GM23338 (cell line): ENCODE measurements at regions not wholly inside any gene's neighbourhood (a gene's known extent, or its start where the extent isn't known, plus 50 kb on each side); places are given as distances from the start of the nearest gene placed in this dataset.

Experiments used
- ATAC-seq: fragments of 200-7000 bp; cut with Tn5 transposase; 3 replicates; pipeline ENCODE4 v1.9.1; 2020
- DNase-seq: peaks from one replicate; pipeline ENCODE4 v3.0.0-alpha.2; 2015; ENCODE audit warnings: low spot score
- H2AFZ ChIP-seq: fragments of 200-600 bp; sonication (generic); 2 replicates; pipeline ENCODE4 v1.8.0; 2016; ENCODE audit warnings: antibody characterized with exemption, mild to moderate bottlenecking, moderate library complexity
- H3F3A ChIP-seq: fragments of 200-600 bp; sonication (generic); replicated peaks from 2 replicates; pipeline ENCODE4 v1.8.0; 2017; ENCODE audit warnings: antibody characterized with exemption, mixed run types, low read depth
- H3K27ac ChIP-seq: fragments of 200-600 bp; sonication (generic); 2 replicates; pipeline ENCODE4 v1.6.1; 2016; ENCODE audit warnings: low read depth
- H3K27me3 ChIP-seq: fragments of 200-600 bp; sonication (generic); 2 replicates; pipeline ENCODE4 v1.8.0; 2016; ENCODE audit warnings: mild to moderate bottlenecking, mixed run types, moderate library complexity; ENCODE audit not compliant: insufficient read depth
- H3K36me3 ChIP-seq: fragments of 200-600 bp; sonication (generic); 2 replicates; pipeline ENCODE4 v1.8.0; 2016; ENCODE audit warnings: mild to moderate bottlenecking; ENCODE audit not compliant: insufficient read depth
- H3K4me1 ChIP-seq: fragments of 200-600 bp; sonication (generic); 2 replicates; pipeline ENCODE4 v1.8.0; 2016; ENCODE audit warnings: mild to moderate bottlenecking, moderate library complexity; ENCODE audit not compliant: insufficient read depth
- H3K4me2 ChIP-seq: fragments of 200-600 bp; sonication (generic); 2 replicates; pipeline ENCODE4 v1.7.1; 2017; ENCODE audit warnings: mixed run types
- H3K4me3 ChIP-seq: fragments of 200-600 bp; sonication (generic); 2 replicates; pipeline ENCODE4 v1.6.1; 2016; ENCODE audit warnings: mixed run types
- H3K79me2 ChIP-seq: fragments of 200-600 bp; sonication (generic); replicated peaks from 2 replicates; pipeline ENCODE4 v1.8.0; 2017; ENCODE audit warnings: mild to moderate bottlenecking; ENCODE audit not compliant: insufficient read depth
- H3K9me2 ChIP-seq: fragments of 200-600 bp; sonication (generic); 2 replicates; pipeline ENCODE4 v1.8.0; 2017; ENCODE audit not compliant: insufficient read depth
- H4K20me1 ChIP-seq: fragments of 200-600 bp; sonication (generic); replicated peaks from 2 replicates; pipeline ENCODE4 v1.8.0; 2017; ENCODE audit warnings: mild to moderate bottlenecking; ENCODE audit not compliant: insufficient read depth
- H3K27ac Mint-ChIP-seq: 2 replicates; pipeline ENCODE4 v1.8.0; 2020; ENCODE audit warnings: inconsistent platforms, mild to moderate bottlenecking, moderate library complexity, mixed read lengths
- H3K27me3 Mint-ChIP-seq: 3 replicates; pipeline ENCODE4 v1.8.0; 2022; ENCODE audit warnings: low read depth, mild to moderate bottlenecking, moderate library complexity, mixed read lengths, inconsistent platforms; ENCODE audit not compliant: insufficient read depth, poor library complexity
- H3K36me3 Mint-ChIP-seq: 3 replicates; pipeline ENCODE4 v1.8.0; 2021; ENCODE audit warnings: low read depth, mild to moderate bottlenecking, inconsistent platforms, moderate library complexity, mixed read lengths
- H3K4me1 Mint-ChIP-seq: 3 replicates; pipeline ENCODE4 v1.8.0; 2020; ENCODE audit warnings: mild to moderate bottlenecking, inconsistent platforms, mixed read lengths
- H3K4me3 Mint-ChIP-seq: 3 replicates; pipeline ENCODE4 v1.8.0; 2021; ENCODE audit warnings: moderate library complexity, mild to moderate bottlenecking, inconsistent platforms, mixed read lengths
- H3K9me3 Mint-ChIP-seq: 3 replicates; pipeline ENCODE4 v1.8.0; 2020; ENCODE audit warnings: moderate library complexity, mild to moderate bottlenecking, inconsistent platforms, mixed read lengths
- CREB1 ChIP-seq: fragments of 250-450 bp; sonication (Bioruptor Pico); IDR thresholded peaks from 2 replicates; pipeline ENCODE4 v1.5.0; 2020; ENCODE audit warnings: low read depth, mild to moderate bottlenecking, moderate library complexity
- CTCF ChIP-seq, 2 experiments: fragments of 200-600 bp in 1 of 2; sonication (generic) in 1 of 2; conservative IDR thresholded peaks; 2 replicates each; pipeline versions ENCODE4 v1.5.1 to v1.6.1; 2016 to 2017; ENCODE audit warnings: antibody characterized with exemption in 2 of 2, low read depth in 2 of 2, mild to moderate bottlenecking in 2 of 2, moderate library complexity in 1 of 2
- ETS1 ChIP-seq: IDR thresholded peaks from 2 replicates; pipeline ENCODE4 v1.6.1; 2016; ENCODE audit warnings: antibody characterized with exemption
- EZH2 ChIP-seq: fragments of 200-600 bp; sonication (generic); IDR thresholded peaks from one replicate; pipeline ENCODE4 v1.8.0; 2017; ENCODE audit warnings: antibody characterized with exemption, mild to moderate bottlenecking, low read depth; ENCODE audit not compliant: unreplicated experiment
- EZH2phosphoT487 ChIP-seq: fragments of 200-600 bp; sonication (generic); IDR thresholded peaks from one replicate; pipeline ENCODE4 v1.8.1; 2018; ENCODE audit warnings: antibody characterized with exemption; ENCODE audit not compliant: unreplicated experiment
- REST ChIP-seq: IDR thresholded peaks from one replicate; pipeline ENCODE4 v1.6.1; 2018; ENCODE audit warnings: antibody characterized with exemption; ENCODE audit not compliant: unreplicated experiment
- ZNF114 ChIP-seq: fragments of 250-450 bp; sonication (Bioruptor Pico); IDR thresholded peaks from 2 replicates; pipeline ENCODE4 v1.5.0; 2020; ENCODE audit warnings: mild to moderate bottlenecking, moderate library complexity
- ZNF462 ChIP-seq: fragments of 250-450 bp; sonication (Bioruptor Pico); IDR thresholded peaks from 2 replicates; pipeline ENCODE4 v1.5.0; 2020; ENCODE audit warnings: mild to moderate bottlenecking, moderate library complexity

- TF ChIP-seq REST (no peak), ZNF462 (CRISPR knock-in tag) (no peak), ZNF114 (CRISPR knock-in tag) (no peak)
Observed at GRCh38 chr1:4124631-4125145, 224.6 kb upstream of the C1orf174 start (continued).

GRCh38 chr1:4126251-4126650 is 226.2 kb upstream of the C1orf174 start:
- Mint-ChIP-seq H3K4me1 (no peaks in the 10 kb centered on the region), H3K4me3 (no peak overlapping the region), H3K9me3 (peaks cover 90% of the 10 kb centered on the region), H3K36me3 (peaks cover 17% of the 10 kb centered on the region), H3K27ac (no peak overlapping the region), H3K27me3 (peaks cover 7% of the 10 kb centered on the region)
- no peaks in the 10 kb centered on the region for H3K27me3 ChIP-seq
- ATAC-seq (no peak), DNase-seq (no peak)
- no peaks in the 10 kb centered on the region for H3F3A ChIP-seq
- no peaks in the 10 kb centered on the region for H3K4me1 ChIP-seq
- H2AFZ ChIP-seq: no peak overlapping the region
- H3K9me2 ChIP-seq: no peaks in the 10 kb centered on the region
- no peak overlapping the region for H3K27ac ChIP-seq
- H4K20me1 ChIP-seq: no peaks in the 10 kb centered on the region
- no peak overlapping the region for H3K4me2 ChIP-seq
- no peak overlapping the region for H3K4me3 ChIP-seq
- TF ChIP-seq CTCF (conservative IDR thresholded peaks at IDR 0.05; ENCODE audit: low read depth in 2 of 2) (no peak), EZH2phosphoT487 (no peak), ZNF114 (CRISPR knock-in tag) (no peak), EZH2 (no peak), CREB1 (CRISPR knock-in tag) (no peak), ETS1 (no peak)
- H3K36me3 ChIP-seq: no peaks in the 10 kb centered on the region
- H3K79me2 ChIP-seq: no peaks in the 10 kb centered on the region
